ENCODE measurements at regions not wholly inside any gene's neighbourhood (a gene's known extent, or its start where the extent isn't known, plus 50 kb on each side); places are given as distances from the start of the nearest gene placed in this dataset.

GRCh38 chr12:63036216-63036973 lies 101.4 kb upstream of the PPM1H start:
- H3K4me1 ChIP-seq (ENCODE audit: insufficient read depth, low read length, poor library complexity, severe bottlenecking) = no peaks in the 10 kb centered on the region
- TF ChIP-seq EZH2phosphoT487 (IDR thresholded peaks at IDR 0.05; ENCODE audit: borderline replicate concordance) = no peak
- no peak for TF ChIP-seq CTCF (conservative IDR thresholded peaks at IDR 0.05; ENCODE audit: low read length)
- no peak overlapping the region for H2AFZ ChIP-seq (ENCODE audit: low read length)
- H3K4me2 ChIP-seq (ENCODE audit: low read depth, low read length, poor library complexity, severe bottlenecking) = no peak overlapping the region
- H3K4me3 ChIP-seq (ENCODE audit: low read length, poor library complexity, severe bottlenecking) = no peak overlapping the region
- no peaks in the 10 kb centered on the region for H3K9me3 ChIP-seq (ENCODE audit: insufficient read depth, low read depth, low read length)
- no peaks in the 10 kb centered on the region for H3K9me2 ChIP-seq (replicated peaks; ENCODE audit: low read depth, low read length)
- no peaks in the 10 kb centered on the region for H3K36me3 ChIP-seq (ENCODE audit: insufficient read depth, low read length)
- H3K27me3 ChIP-seq (ENCODE audit: insufficient read depth, low read length, poor library complexity, severe bottlenecking) = no peaks in the 10 kb centered on the region
- no peaks in the 10 kb centered on the region for H3F3A ChIP-seq (ENCODE audit: low read depth)
- H4K20me1 ChIP-seq (ENCODE audit: insufficient read depth, low read length, poor library complexity, severe bottlenecking) = no peaks in the 10 kb centered on the region
- no peaks in the 10 kb centered on the region for H3K79me2 ChIP-seq (ENCODE audit: insufficient read depth, low read length)
- H3K9ac ChIP-seq (ENCODE audit: low read depth, low read length, poor library complexity, severe bottlenecking) = no peak overlapping the region

GRCh38 chr12:63034601-63035000 lies 99.7 kb upstream of the PPM1H start:
- H3K36me3 ChIP-seq (ENCODE audit: insufficient read depth, low read length) = no peaks in the 10 kb centered on the region
- H3K9me2 ChIP-seq (replicated peaks; ENCODE audit: low read depth, low read length) = no peaks in the 10 kb centered on the region
- no peak overlapping the region for H3K9ac ChIP-seq (ENCODE audit: low read depth, low read length, poor library complexity, severe bottlenecking)
- H2AFZ ChIP-seq (ENCODE audit: low read length) = no peak overlapping the region
- TF ChIP-seq CTCF (conservative IDR thresholded peaks at IDR 0.05; ENCODE audit: low read length) (no peak), EZH2phosphoT487 (IDR thresholded peaks at IDR 0.05; ENCODE audit: borderline replicate concordance) (no peak)
- no peaks in the 10 kb centered on the region for H3K27me3 ChIP-seq (ENCODE audit: insufficient read depth, low read length, poor library complexity, severe bottlenecking)
- no peaks in the 10 kb centered on the region for H4K20me1 ChIP-seq (ENCODE audit: insufficient read depth, low read length, poor library complexity, severe bottlenecking)
- H3K9me3 ChIP-seq (ENCODE audit: insufficient read depth, low read depth, low read length) = no peaks in the 10 kb centered on the region
- H3K4me1 ChIP-seq (ENCODE audit: insufficient read depth, low read length, poor library complexity, severe bottlenecking) = no peaks in the 10 kb centered on the region
- no peak overlapping the region for H3K4me3 ChIP-seq (ENCODE audit: low read length, poor library complexity, severe bottlenecking)
- no peaks in the 10 kb centered on the region for H3K79me2 ChIP-seq (ENCODE audit: insufficient read depth, low read length)
- H3K4me2 ChIP-seq (ENCODE audit: low read depth, low read length, poor library complexity, severe bottlenecking) = no peak overlapping the region
- no peaks in the 10 kb centered on the region for H3F3A ChIP-seq (ENCODE audit: low read depth)

- Histone ChIP-seq H3K9me2 (replicated peaks; ENCODE audit: low read depth, low read length) (no peaks in the 10 kb centered on the region), H3K36me3 (ENCODE audit: insufficient read depth, low read length) (no peaks in the 10 kb centered on the region), H3K27me3 (ENCODE audit: insufficient read depth, low read length, poor library complexity, severe bottlenecking) (no peaks in the 10 kb centered on the region), H3K4me3 (ENCODE audit: low read length, poor library complexity, severe bottlenecking) (no peak overlapping the region), H3K79me2 (ENCODE audit: insufficient read depth, low read length) (no peaks in the 10 kb centered on the region), H3K9me3 (ENCODE audit: insufficient read depth, low read depth, low read length) (no peaks in the 10 kb centered on the region), H3K9ac (ENCODE audit: low read depth, low read length, poor library complexity, severe bottlenecking) (no peak overlapping the region), H4K20me1 (ENCODE audit: insufficient read depth, low read length, poor library complexity, severe bottlenecking) (no peaks in the 10 kb centered on the region), H3K4me1 (ENCODE audit: insufficient read depth, low read length, poor library complexity, severe bottlenecking) (no peaks in the 10 kb centered on the region), H3F3A (ENCODE audit: low read depth) (no peaks in the 10 kb centered on the region), H2AFZ (ENCODE audit: low read length) (no peak overlapping the region), H3K4me2 (ENCODE audit: low read depth, low read length, poor library complexity, severe bottlenecking) (no peak overlapping the region)
- TF ChIP-seq EZH2phosphoT487 (IDR thresholded peaks at IDR 0.05; ENCODE audit: borderline replicate concordance) (no peak), CTCF (conservative IDR thresholded peaks at IDR 0.05; ENCODE audit: low read length) (no peak)
Observed at GRCh38 chr12:63029676-63030075, 94.7 kb upstream of the PPM1H start.
